ENCODE measurements at regions not wholly inside any gene's neighbourhood (a gene's known extent, or its start where the extent isn't known, plus 50 kb on each side); places are given as distances from the start of the nearest gene placed in this dataset.
"Not testable (repeated sequence)": the region's sequence is repeated elsewhere in the genome, so short reads cannot be mapped to it uniquely, and the experiment has no call there.

DNA sequence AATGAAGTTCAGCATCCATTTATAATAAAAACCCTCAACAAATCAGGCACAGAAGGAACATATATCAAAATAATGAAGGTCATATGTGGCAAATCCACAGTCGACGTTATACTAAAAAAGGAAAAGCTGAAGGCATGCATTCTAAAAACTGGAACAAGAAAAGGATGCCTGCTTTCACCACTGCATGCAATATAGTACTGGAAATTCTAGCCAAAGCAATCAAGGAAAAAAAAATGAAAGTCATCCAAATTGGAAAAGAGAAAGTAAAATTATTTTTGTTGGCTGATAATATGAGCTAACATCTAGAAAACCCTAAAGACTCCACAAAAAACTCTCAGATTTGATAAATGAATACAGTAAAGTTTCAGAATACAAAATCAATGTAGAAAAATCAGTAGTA, 1123.2 kb downstream of the TBL1XR1 start:
- DNase-seq (ENCODE audit: low spot score): no peak

DNA sequence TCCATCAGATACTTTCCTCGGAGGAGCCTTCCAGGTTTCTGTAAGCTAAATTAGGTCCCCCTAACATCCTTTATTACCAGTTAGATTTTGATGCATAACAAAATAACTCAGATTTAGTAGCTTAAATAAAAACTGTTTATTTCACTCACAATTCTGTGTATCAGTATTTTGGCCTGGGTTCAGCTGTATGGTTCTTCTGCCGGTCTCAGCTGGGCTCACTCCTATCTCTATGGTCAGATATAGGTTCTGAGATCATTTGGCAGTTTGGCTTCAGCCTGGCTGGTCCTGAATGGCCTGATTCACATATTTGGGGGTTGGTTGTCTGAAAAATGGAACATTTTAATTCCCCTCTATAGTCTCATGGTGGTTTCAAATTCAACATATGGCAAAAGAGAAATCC, 1125.3 kb downstream of the TBL1XR1 start:
- no peak for DNase-seq (ENCODE audit: low spot score)

DNA sequence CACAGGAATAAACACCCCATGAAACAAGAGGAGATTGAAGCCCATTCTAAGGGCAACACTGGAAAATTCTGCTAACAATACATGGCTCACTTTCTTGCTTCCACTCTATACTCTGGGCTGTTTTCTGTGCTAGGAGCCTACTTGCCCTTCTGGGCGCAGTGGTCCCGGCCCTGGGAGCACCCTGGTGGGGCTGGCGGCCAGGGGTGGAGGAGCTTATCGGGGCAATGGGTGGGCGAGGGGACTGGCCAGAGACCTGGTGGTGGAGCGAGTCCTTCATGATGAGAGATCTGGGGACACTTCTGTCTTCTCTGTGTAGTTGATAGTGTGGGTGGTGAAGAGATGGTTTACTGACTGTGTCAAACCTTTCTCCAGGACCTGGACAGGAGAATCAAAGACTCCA, 1128.5 kb downstream of the TBL1XR1 start:
- DNase-seq (ENCODE audit: low spot score): no peak

DNA sequence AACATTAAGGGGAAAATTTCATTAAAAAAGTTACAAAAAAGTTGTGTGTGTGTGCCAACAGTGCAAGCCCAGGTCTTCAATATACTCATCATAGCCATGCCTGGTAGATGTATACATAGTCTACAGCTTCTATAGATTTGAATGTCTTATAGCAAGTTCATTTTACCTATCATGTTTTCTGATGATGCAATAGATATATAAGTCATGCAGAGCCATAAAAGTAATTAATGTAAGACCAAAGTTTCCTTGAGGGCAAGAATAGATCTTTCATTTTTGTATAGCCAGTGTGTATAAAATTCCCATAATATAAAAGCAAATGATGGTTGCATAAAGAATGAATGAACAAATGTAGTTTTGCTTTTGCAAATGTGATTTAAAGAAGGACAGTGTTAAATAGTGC, 1138.4 kb downstream of the TBL1XR1 start:
- DNase-seq (ENCODE audit: low spot score): no peak

DNA sequence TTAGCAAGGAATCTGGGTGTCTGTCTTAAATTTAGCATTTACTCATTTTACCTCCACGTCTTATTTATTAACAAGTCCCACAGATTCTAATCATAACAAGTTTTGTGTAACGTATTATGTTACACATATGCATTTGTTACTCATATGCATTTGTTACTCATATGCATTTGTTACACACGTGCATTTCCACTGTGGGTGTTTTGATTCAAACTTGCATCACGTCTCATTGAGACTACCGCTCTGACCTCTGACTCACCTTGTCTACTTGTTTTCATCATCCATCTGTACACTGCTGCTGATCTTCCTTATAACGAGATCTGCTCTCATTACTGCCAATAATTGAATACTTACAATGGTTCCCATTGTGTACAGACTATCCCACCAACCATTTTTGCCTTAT, 1141.4 kb downstream of the TBL1XR1 start:
- no peak for DNase-seq (ENCODE audit: low spot score)

DNA sequence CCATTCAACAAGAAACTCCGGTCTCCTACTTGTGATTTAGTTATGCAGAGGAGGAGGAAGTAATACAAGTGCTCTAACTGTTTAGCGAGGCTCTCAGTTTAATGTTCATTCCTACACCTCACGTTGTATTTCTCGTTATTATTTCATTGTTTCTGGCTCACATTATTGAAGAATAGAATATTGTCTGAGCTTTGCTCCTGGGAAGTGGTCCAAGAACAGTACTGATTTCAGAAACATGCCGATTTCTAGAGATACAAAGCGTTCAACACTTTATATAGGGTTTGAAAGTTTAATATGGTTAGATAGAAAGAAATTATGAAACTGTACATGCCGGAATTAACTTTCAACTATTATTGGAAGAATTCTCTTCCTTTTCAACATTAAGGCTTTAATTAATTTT, 1145.5 kb downstream of the TBL1XR1 start:
- DNase-seq (ENCODE audit: low spot score): no peak

DNA sequence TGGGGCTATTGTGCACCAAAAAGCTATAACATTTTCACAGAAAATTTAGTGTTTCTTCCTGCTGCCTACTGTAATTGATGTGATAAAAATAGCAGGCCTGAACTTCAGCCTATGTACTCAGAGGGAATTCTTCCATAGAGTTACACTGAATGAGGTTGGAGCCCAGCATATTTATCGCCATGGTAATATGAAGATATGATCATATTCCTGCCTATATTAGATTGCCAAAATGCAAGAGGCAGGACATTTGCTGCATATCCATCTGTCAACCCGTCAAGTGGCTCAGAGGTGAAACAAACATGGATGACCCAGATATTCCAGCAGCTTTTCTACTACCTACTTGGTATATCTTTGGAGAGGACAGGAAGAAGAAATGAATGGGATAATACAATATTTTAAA, 1150.6 kb downstream of the TBL1XR1 start:
- no peak for DNase-seq (ENCODE audit: low spot score)

DNA sequence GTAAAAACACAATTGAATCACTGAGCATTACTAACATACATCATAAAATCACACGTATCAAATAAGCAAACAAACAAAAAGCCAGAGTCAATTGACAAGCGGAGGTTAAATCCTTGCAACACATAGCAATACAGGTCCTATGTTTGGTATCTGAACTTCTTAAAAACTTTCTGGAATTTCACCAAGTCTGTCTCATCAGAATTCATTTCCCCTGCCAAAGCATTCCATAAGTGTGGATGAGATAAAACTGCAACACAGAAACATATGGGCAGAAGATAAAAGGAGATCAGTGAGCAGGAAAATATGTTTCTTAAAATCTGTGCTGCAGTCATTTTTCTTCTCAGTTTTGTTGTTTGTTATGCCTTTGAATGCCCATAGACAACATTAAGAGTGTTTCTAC, 1155.5 kb downstream of the TBL1XR1 start:
- DNase-seq (ENCODE audit: low spot score): no peak

DNA sequence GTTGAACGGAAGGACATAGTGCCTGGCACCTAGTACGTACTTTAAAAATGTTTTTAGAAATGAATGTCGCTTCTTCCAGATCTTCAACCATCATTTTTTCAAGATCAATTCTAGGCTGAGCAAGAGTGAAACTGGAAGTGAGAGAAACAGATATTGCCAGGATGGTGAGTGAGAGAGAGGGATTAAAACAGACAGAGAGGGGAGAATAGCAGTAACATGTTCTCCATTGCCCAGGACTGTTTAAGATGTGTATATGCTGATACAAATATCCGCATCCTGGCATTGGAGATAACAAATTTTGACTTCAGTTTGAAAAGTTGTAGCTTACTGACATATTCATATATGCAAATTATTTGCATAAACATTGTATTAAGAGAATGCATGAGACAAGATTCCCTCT, 1156.1 kb downstream of the TBL1XR1 start:
- no peak for DNase-seq (ENCODE audit: low spot score)

DNA sequence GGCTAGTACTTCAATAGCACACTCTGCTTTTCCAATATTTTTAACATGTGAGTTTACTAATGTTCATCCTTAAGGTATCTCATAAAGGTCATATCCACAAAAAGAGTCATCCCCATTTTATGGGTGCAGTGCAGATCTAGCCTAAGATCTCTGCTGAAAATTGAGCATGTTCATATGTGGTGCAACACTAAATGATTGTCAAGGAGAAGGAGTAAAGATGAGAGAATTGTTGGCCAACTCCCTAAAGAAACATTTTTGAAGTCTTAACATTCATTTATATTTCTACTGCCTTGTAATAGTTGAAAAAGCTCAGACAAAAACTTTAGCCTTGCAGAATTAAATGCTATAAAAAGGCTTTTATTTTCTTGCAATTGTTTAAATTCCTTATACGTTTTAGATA, 1159.6 kb downstream of the TBL1XR1 start:
- no peak for DNase-seq (ENCODE audit: low spot score)

DNA sequence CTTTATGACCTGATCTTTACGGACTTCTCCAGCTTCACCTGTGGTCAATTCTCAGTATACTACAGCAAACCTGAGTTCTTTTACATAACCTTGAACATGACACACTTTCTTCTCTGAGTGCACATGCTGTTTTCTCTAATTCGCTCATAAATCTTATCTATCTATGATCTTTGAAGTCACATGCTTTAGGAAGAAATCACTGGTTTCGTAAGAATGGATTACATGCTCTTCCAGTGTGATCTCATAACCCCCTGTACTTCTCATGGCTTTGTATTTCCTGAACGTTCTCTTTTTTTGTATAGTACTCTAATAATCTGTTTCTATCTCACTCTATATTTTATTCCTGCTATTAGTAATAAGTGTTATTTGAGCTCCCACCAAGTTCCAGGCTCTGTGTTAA, 1165.2 kb downstream of the TBL1XR1 start:
- DNase-seq (ENCODE audit: low spot score): no peak

DNA sequence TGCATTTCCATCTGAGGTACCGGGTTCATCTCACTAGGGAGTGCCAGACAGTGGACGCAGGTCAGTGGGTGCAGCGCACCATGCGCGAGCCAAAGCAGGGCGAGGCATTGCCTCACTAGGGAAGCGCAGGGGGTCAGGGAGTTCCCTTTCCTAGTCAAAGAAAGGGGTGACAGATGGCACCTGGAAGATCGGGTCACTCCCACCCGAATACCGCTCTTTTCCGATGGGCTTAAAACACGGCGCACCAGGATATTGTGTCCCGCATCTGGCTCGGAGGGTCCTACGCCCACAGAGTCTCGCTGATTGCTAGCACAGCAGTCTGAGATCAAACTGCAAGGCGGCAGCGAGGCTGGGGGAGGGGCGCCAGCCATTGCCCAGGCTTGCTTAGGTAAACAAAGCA, 1157.1 kb downstream of the NAALADL2 start:
- DNase-seq (ENCODE audit: low spot score): not testable (repeated sequence)

DNA sequence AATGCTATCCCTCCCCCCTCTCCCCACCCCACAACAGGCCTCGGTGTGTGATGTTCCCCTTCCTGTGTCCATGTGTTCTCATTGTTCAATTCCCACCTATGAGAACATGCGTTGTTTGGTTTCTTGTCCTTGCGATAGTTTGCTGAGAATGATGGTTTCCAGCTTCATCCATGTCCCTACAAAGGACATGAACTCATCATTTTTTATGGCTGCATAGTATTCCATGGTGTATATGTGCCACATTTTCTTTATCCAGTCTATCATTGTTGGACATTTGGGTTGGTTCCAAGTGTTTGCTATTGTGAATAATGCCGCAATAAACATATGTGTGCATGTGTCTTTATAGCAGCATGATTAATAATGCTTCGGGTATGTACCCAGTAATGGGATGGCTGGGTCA, 1156.1 kb downstream of the NAALADL2 start:
- DNase-seq (ENCODE audit: low spot score): not testable (repeated sequence)

DNA sequence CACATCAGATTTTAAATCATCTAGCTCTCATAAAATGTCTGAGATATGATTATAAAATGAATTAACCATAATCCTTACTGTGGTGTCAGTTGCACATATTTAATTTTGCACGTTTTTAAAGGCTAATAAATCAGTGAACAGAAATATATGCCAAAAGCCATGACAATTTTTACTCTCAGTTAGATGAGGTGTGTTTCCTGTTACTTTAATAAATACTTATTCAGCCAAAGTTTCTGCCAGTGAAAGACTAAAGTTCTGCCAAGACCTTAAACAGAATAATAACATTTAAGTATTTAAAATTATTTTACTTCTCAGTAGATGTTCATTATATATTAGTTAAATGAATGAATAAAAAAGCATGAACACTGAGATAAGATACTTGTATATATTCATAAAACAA, 1150.1 kb downstream of the NAALADL2 start:
- DNase-seq (ENCODE audit: low spot score): no peak

DNA sequence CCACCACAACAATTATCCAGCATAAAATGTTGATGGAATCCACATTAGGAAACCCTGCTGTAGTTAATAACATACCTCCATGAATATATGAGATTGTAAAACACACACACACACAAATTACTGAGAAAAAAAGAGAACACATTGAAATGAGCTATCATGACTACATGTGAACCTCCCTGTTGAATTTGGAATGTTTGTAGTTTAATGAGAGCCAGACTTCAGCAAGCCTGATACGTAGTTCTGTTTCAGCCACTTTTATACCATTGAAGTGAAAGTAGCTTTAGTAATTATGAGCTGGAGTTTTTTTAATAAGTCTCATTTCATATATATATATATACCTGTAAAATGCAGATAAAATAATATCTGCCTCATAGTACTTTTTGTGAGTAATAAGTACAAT, 1146.4 kb downstream of the NAALADL2 start:
- no peak for DNase-seq (ENCODE audit: low spot score)

DNA sequence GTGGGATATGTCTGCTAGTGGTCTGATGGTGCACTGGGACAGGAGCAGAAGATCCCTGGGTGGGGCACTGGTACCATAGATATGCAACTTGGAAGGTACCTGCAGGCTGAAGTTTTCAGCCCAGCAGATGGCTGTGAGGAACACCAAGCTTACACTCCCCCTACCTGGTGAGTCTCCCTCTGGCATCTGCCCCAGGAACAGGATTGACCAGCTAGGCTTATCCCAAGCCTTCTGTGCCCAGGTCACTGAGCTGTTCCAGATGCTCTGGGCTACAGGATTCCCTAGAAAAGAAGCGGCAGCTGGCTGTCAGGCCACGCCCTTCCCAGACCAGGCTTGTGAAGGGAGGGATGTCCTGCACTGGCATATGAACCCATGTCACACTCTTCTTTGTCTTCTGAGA, 1130.0 kb downstream of the NAALADL2 start:
- DNase-seq (ENCODE audit: low spot score): no peak

DNA sequence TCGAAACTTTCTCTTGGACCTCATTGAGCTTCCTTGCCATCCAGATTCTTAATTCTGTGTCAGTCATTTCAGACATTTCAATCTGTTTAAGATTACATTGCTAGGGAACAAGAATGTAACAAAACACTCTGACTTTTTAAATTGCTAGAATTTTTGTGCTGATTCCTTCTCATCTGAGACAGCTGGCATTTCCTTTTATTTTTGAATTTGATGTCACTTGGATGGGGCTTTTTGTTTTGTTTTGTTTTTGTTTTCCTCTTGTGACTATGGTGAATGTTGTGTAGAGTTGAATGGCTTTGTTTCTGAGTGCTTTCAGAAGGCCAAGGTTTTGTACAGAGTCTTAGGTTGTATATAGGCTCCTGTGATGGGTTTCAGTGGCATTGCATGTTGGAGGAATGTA, 1129.3 kb downstream of the NAALADL2 start:
- no peak for DNase-seq (ENCODE audit: low spot score)

DNA sequence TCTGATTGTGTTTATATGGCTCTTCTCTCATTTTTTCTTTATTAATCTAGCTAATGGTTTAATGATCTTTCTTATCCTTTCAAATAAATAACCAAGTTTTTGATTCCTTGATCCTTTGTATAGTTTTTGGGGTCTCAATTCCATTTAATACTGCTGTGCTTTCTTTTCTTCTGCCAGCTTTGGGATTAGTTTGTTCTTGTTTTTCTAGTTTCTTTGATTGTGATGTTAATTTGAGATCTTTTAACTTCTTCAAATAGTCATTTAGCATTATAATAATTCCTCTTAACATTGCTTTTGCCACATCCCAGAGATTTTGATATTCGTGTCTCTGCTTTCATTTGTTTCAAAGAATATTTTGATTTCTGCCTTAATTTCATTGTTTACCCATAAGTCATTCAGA, 1126.6 kb downstream of the NAALADL2 start:
- DNase-seq (ENCODE audit: low spot score): no peak

DNA sequence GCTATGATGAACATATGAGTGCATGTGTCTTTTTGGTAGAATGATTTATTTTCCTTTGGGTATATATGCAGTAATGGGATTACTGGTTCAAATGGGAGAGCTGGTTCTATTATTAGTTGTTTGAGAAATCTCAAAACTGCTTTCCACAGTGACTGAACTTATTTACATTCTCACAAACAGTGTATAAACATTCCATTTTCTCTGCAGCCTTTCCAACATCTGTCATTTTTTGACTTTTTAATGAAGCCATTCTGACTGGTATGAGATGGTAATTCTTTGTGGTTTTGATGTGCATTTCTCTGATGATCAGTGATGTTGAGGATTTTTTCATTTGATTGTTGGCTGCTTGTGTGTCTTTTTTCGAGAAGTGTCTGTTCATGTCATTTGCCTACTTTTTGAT, 1124.2 kb downstream of the NAALADL2 start:
- DNase-seq (ENCODE audit: low spot score): no peak

DNA sequence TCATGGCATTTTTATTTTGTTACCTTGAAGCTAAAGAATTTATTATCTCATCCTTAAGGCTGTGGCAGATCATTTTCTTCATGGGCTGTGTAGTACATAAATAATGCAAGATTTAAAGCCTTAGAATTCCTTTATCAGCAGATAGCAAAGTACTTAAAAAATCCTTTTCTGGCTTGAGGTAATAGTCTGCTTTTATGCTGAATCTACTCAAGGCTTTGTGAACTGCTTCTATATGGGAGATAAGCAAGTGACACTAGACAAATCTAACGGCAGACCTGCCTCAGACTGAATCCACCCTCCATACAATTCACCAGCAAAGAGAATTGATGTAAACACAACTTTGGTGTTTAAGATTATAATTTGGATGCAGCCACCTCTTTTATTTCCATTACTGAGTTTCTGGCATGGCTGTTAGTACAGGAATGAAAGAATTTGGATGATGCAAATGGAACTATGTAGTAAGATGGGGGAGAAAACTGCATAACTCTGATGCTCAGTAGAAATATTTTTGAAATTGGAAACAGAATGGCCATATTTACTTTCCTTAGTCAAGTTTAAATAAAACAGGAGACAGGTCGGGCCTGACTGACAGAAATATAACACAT, 1121.5 kb downstream of the NAALADL2 start:
- DNase-seq (ENCODE audit: low spot score): no peak

DNA sequence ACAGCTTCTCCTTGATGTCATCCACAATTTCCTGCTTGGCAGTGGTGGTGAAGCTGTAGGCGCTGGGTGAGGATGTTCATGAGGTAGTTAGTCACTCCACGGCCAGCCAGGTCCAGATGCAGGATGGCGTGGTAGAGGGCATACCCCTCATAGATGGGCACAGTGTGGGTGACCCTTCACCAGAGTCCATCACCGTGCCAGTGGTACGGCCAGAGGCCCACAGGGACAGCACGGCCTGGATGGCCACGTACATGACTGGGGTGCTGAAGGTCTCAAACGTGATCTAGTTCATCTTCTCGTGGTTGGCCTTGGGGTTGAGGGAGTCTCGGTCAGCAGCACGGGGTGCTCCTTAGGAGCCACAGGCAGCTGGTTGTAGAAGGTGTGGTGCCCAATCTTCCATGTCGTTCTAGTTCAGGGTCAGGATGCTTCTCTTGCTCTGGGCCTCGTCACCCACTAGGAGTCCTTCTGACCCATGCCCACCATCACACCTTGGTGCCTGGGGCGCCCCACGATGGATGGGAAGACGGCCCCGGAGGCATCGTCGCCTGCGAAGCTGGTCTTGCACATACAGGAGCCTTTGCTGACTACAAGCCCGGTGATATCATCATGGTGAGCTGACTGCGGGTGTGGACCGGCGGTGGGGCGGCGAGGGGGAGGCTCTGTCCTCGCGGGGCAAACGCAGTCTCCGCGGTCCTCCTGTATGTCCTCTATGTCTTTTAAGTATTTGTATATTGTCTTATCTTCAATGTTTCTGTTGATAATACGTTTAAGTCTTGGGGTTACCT, 1119.0 kb downstream of the NAALADL2 start:
- DNase-seq (ENCODE audit: low spot score): no peak

DNA sequence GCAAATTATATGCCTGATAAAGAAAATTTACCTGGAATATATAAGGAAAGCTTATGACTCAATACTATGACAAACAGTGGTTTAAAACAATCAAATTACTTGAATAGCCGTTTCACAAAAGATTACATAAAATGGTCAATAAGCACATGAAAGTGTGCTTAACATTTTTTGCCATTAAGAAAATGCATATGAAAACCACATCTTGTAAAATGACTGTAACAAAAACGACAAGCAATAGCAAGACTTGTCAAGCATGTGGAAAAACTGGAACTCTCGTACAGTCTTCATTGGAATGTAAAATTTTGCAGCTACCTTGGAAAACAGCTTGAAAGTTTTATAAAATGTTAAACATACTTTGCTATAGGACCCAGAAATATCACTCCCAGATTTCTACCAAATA, 1110.3 kb downstream of the NAALADL2 start:
- no peak for DNase-seq (ENCODE audit: low spot score)

DNA sequence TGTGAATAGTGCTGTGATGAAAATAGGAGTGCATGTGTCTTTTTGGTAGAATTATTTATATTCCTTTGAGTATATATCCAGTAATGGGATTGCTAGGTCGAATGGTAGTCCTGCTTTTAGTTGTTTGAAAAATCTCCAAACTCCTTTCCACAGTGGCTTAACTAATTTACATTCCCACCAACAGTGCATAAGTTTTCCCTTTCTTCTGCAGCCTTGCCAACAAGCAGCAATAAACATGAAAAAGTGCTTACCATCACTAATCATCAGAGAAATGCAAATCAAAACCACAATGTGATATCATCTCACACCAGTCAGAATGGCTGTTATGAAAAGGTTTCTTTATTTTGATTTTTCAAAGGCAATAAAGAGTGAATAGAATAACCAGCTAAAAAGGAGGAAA, 1105.9 kb downstream of the NAALADL2 start:
- no peak for DNase-seq (ENCODE audit: low spot score)

DNA sequence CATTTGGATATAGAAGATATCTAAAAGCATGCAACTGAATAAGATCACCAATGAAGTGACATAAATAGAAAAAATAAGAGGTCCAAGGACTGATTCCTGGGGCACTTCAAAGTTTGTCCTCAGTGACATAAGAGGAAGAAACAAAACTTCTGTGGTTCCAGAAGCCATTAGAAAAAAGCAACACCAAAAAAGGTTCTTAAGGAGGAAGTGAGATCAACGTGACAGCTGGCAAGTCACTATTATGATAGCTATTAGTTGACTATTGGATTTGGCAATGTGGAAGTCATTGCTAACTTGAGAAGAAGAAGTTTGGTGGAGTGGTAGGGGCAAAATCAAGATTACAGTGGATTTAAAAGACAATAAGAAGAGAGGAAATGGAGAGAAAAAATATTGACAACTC, 1098.3 kb downstream of the NAALADL2 start:
- DNase-seq (ENCODE audit: low spot score): no peak

Measured in ureter (tissue), 1 donor.